ENCODE measurements at regions not wholly inside any gene's neighbourhood (a gene's known extent, or its start where the extent isn't known, plus 50 kb on each side); places are given as distances from the start of the nearest gene placed in this dataset.

DNA sequence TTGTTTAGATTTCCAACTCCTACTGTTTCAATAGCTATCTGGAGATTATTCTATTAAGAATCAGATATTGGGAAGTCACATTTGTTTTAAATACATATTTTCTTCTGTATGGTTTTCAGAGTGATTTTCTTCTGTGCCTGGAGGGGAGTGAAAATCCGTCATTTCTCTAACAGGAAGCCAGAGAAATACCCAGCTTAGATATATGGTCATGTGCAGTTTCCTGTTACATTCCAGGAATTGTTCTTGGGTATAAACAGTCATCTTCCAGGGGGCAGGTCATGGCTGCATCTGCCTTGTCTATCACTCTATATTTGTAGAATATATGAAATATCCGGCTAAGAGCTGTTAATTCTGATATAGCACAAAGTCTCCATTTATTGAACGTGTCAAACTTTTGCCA is 77.5 kb upstream of the MIR17HG start:
- H3K9me3 ChIP-seq (ENCODE audit: control insufficient read depth, low read length): no peaks in the 10 kb centered on the region
- no peaks in the 10 kb centered on the region for H3K36me3 ChIP-seq (ENCODE audit: control insufficient read depth, insufficient read depth, low read length)
- 86% methylated on average over 3 of the region's 3 CpGs; no CpG with 5 or more reads in 1 of the 2 experiments for whole genome bisulfite sequencing, 2 experiments (ENCODE audit: insufficient coverage in 2 of 2)
- no peak overlapping the region for H3K4me3 ChIP-seq (ENCODE audit: extremely low read depth, insufficient read depth, low read length, poor library complexity, severe bottlenecking)
- H3K4me1 ChIP-seq (ENCODE audit: control insufficient read depth, insufficient read depth, low read length, poor library complexity, severe bottlenecking): peaks cover 15% of the 10 kb centered on the region
- no peak overlapping the region for H3K27ac ChIP-seq (ENCODE audit: low read depth, low read length, severe bottlenecking)

DNA sequence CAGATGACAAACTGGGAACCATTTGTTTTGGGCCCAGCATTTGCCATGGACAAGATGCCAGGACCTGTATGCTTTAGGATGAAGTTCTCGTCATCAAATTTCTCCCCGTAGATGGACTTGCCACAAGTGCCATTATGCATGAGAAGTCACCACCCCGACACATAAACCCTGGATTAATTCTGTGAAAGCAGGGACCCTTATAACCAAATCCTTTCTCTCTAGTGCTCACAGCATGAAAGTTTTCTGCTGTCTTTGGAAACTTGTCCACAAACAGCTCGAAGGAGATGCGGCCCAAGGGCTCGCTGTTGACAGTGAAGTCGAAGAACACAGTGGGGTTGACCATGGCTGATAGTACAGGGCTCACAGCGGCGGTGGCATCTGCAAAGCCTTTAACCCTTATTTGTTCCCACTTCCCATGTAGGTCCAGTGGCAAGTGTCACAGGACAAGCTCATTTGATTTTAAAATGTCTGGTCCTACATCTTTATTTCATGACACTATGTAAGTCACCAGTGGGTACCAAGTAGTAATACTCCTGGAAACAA is 75.2 kb upstream of the MIR17HG start:
- Histone ChIP-seq H3K36me3 (ENCODE audit: control insufficient read depth, insufficient read depth, low read length) (no peaks in the 10 kb centered on the region), H3K4me3 (ENCODE audit: extremely low read depth, insufficient read depth, low read length, poor library complexity, severe bottlenecking) (no peak overlapping the region), H3K9me3 (ENCODE audit: control insufficient read depth, low read length) (no peaks in the 10 kb centered on the region), H3K27ac (ENCODE audit: low read depth, low read length, severe bottlenecking) (no peak overlapping the region), H3K4me1 (ENCODE audit: control insufficient read depth, insufficient read depth, low read length, poor library complexity, severe bottlenecking) (peaks cover 15% of the 10 kb centered on the region)
- WGBS, 2 experiments (ENCODE audit: insufficient coverage in 2 of 2): 89 to 95% methylated on average over 9 of the region's 9 CpGs

DNA sequence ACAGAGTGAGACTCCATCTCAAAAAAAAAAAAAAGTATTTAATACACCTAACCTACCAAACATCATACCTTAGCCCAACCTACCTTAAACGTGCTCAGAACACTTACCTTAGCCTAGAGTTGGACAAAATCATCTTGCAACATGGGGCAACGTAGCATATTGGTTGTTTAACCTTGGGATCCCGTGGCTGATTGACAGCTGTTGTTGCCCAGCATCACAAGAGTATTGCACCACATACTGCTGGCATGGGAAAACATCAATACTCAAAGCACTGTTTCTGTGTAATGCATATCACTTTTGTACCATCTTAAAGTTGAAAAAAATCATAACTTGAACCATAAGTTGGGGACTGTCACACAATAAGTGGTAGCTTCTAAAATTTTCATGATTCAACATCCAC is 73.8 kb upstream of the MIR17HG start:
- Histone ChIP-seq H3K9me3 (ENCODE audit: control insufficient read depth, low read length) (no peaks in the 10 kb centered on the region), H3K4me1 (ENCODE audit: control insufficient read depth, insufficient read depth, low read length, poor library complexity, severe bottlenecking) (peaks cover 15% of the 10 kb centered on the region), H3K36me3 (ENCODE audit: control insufficient read depth, insufficient read depth, low read length) (no peaks in the 10 kb centered on the region), H3K27ac (ENCODE audit: low read depth, low read length, severe bottlenecking) (no peak overlapping the region), H3K4me3 (ENCODE audit: extremely low read depth, insufficient read depth, low read length, poor library complexity, severe bottlenecking) (no peak overlapping the region)
- WGBS, 2 experiments (ENCODE audit: insufficient coverage in 2 of 2): 85 to 87% methylated on average over 3 of the region's 3 CpGs

DNA sequence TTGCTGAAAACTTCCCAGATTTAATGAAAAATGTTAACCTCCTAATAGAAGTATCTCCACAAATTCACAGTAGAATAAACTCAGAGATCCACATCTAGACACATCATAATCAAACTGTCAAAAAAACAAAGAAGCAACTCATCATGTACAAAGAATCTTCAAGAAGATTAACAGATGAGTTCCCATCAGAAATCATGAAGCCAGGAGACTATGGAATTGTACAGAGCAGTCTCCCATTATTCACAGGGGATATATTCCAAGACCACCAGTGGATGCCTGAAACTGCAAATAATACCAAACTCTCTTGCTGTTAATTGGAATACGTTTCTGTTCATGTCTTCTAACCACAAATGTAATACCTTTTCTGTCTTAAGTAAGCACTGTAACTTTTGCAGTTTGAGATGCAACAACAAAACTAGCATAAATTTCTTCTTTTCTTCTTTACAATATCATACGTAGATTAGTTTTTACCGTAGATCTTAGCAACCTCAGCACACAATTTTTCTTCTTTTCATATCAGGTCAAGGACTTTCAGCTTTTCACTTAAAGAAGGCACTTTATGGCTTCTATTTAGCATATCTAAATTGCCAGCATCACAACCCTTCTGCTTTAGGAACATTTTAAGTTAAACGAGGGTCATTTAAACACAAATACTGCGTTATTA is 70.3 kb upstream of the MIR17HG start:
- no peaks in the 10 kb centered on the region for H3K4me1 ChIP-seq (ENCODE audit: control insufficient read depth, insufficient read depth, low read length, poor library complexity, severe bottlenecking)
- no peaks in the 10 kb centered on the region for H3K9me3 ChIP-seq (ENCODE audit: control insufficient read depth, low read length)
- H3K27ac ChIP-seq (ENCODE audit: low read depth, low read length, severe bottlenecking): no peak overlapping the region
- H3K4me3 ChIP-seq (ENCODE audit: extremely low read depth, insufficient read depth, low read length, poor library complexity, severe bottlenecking): no peak overlapping the region
- 88 to 97% methylated on average over 5 of the region's 5 CpGs for WGBS, 2 experiments (ENCODE audit: insufficient coverage in 2 of 2)
- no peaks in the 10 kb centered on the region for H3K36me3 ChIP-seq (ENCODE audit: control insufficient read depth, insufficient read depth, low read length)

DNA sequence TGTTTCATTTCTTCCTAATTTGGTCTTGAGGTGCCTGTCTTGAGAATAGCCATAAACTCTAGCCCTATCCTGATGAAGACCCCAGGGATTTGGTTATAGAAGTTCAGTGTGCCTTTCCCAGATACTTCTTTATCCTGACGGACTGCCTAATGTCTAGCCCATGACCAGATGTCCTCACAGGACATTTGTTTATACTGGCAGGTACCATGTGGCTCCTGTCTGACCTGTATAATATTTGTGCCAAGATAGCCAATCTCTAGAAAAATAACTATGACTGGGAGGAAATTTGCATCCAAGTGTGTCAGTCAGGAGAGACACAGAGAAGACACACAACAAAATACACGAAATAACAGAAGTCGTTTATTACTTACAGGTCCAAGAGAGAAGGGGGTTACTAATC is 69.2 kb upstream of the MIR17HG start:
- H3K4me1 ChIP-seq (ENCODE audit: control insufficient read depth, insufficient read depth, low read length, poor library complexity, severe bottlenecking): no peaks in the 10 kb centered on the region
- H3K4me3 ChIP-seq (ENCODE audit: extremely low read depth, insufficient read depth, low read length, poor library complexity, severe bottlenecking): no peak overlapping the region
- no peak overlapping the region for H3K27ac ChIP-seq (ENCODE audit: low read depth, low read length, severe bottlenecking)
- 77% methylated on average over 2 of the region's 3 CpGs; no CpG with 5 or more reads in 1 of the 2 experiments for WGBS, 2 experiments (ENCODE audit: insufficient coverage in 2 of 2)
- H3K9me3 ChIP-seq (ENCODE audit: control insufficient read depth, low read length): no peaks in the 10 kb centered on the region
- no peaks in the 10 kb centered on the region for H3K36me3 ChIP-seq (ENCODE audit: control insufficient read depth, insufficient read depth, low read length)

DNA sequence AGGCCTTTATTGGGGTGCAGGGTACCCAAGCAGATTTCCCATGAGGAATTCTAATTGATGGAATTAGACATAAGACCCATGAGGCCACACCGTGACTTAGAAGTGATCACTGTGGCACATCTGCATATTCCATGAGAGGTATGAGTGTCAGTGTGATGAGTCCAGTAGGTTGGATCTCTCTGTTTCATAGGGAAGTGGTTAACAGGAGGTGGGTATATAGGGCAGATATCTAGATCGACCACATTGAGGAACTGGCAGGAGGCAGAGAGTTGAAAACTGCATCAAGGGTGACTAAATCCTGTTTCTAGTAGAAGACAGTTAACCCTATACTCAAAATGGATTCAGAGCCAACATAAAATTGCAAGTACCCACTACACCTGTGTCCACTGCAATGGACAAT is 68.6 kb upstream of the MIR17HG start:
- Histone ChIP-seq H3K36me3 (ENCODE audit: control insufficient read depth, insufficient read depth, low read length) (no peaks in the 10 kb centered on the region), H3K9me3 (ENCODE audit: control insufficient read depth, low read length) (no peaks in the 10 kb centered on the region), H3K4me3 (ENCODE audit: extremely low read depth, insufficient read depth, low read length, poor library complexity, severe bottlenecking) (no peak overlapping the region), H3K27ac (ENCODE audit: low read depth, low read length, severe bottlenecking) (no peak overlapping the region), H3K4me1 (ENCODE audit: control insufficient read depth, insufficient read depth, low read length, poor library complexity, severe bottlenecking) (no peaks in the 10 kb centered on the region)
- 88 to 94% methylated on average over 1 to 2 of the region's 2 CpGs for WGBS, 2 experiments (ENCODE audit: insufficient coverage in 2 of 2)

DNA sequence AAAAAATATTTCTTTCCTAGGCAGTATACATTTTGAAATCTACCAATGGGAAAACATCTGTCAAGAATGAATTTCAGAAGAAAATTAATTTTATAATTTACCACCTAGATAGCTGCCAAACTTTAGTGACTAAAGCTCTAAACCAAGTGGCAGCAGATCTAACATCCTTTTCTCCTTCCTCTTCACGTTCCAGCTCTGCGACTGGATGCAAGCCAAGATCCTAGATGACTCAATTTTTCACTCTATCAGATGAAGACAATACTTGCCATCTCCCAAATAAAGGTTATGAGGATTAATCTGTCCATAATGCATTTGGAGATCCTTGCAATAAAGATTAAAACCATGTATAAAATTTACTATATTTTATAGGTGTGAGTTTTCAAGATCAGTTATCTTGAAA is 66.7 kb upstream of the MIR17HG start:
- no peak overlapping the region for H3K27ac ChIP-seq (ENCODE audit: low read depth, low read length, severe bottlenecking)
- 100% methylated on average over 2 of the region's 2 CpGs; no CpG with 5 or more reads in 1 of the 2 experiments for WGBS, 2 experiments (ENCODE audit: insufficient coverage in 2 of 2)
- H3K36me3 ChIP-seq (ENCODE audit: control insufficient read depth, insufficient read depth, low read length): no peaks in the 10 kb centered on the region
- no peaks in the 10 kb centered on the region for H3K4me1 ChIP-seq (ENCODE audit: control insufficient read depth, insufficient read depth, low read length, poor library complexity, severe bottlenecking)
- H3K4me3 ChIP-seq (ENCODE audit: extremely low read depth, insufficient read depth, low read length, poor library complexity, severe bottlenecking): no peak overlapping the region
- no peaks in the 10 kb centered on the region for H3K9me3 ChIP-seq (ENCODE audit: control insufficient read depth, low read length)

DNA sequence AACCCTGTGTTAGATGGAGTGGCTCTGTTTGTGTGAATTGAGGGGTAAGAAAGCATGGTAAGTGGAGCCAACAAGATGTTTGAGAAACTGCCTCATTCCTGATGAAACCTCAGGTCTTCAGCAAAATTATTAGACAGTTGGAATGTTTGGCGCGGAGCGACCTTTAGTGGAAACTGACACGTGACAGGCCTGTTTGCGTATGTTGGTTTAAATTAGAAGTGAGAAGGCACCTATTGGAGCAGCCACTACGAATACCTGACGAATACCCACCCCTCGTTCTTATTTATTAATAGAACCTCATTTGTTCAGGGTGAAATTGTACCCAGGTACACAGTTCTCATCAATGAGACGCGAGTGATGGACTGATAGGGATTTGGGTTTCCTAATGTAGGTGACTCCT is 63.2 kb upstream of the MIR17HG start:
- 92 to 95% methylated on average over 6 to 9 of the region's 10 CpGs for WGBS, 2 experiments (ENCODE audit: insufficient coverage in 2 of 2)
- no peaks in the 10 kb centered on the region for H3K9me3 ChIP-seq (ENCODE audit: control insufficient read depth, low read length)
- no peak overlapping the region for H3K4me3 ChIP-seq (ENCODE audit: extremely low read depth, insufficient read depth, low read length, poor library complexity, severe bottlenecking)
- H3K27ac ChIP-seq (ENCODE audit: low read depth, low read length, severe bottlenecking): no peak overlapping the region
- no peaks in the 10 kb centered on the region for H3K36me3 ChIP-seq (ENCODE audit: control insufficient read depth, insufficient read depth, low read length)
- no peaks in the 10 kb centered on the region for H3K4me1 ChIP-seq (ENCODE audit: control insufficient read depth, insufficient read depth, low read length, poor library complexity, severe bottlenecking)

DNA sequence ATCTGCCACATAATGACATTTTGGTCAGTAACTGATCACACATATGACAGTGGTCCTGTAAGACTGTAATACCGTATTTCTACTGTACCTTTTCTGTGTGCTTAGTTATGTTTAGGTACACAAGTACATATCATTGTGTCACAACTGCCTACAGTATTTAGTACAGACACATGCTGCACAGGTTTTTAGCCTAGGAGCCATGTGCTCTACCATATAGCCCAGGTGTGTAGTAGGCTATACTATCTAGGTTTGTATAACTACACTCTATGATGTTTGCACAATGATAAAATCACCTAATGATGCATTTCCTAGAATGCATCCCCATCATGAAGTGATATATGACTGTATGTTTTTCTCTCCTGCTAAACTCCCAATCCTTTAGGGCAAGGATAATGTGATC is 61.2 kb upstream of the MIR17HG start:
- H3K36me3 ChIP-seq (ENCODE audit: control insufficient read depth, insufficient read depth, low read length): no peaks in the 10 kb centered on the region
- no peaks in the 10 kb centered on the region for H3K4me1 ChIP-seq (ENCODE audit: control insufficient read depth, insufficient read depth, low read length, poor library complexity, severe bottlenecking)
- no CpG with 5 or more reads among the region's 1 CpG for WGBS, 2 experiments (ENCODE audit: insufficient coverage in 2 of 2)
- H3K4me3 ChIP-seq (ENCODE audit: extremely low read depth, insufficient read depth, low read length, poor library complexity, severe bottlenecking): no peak overlapping the region
- H3K27ac ChIP-seq (ENCODE audit: low read depth, low read length, severe bottlenecking): no peak overlapping the region
- H3K9me3 ChIP-seq (ENCODE audit: control insufficient read depth, low read length): no peaks in the 10 kb centered on the region

DNA sequence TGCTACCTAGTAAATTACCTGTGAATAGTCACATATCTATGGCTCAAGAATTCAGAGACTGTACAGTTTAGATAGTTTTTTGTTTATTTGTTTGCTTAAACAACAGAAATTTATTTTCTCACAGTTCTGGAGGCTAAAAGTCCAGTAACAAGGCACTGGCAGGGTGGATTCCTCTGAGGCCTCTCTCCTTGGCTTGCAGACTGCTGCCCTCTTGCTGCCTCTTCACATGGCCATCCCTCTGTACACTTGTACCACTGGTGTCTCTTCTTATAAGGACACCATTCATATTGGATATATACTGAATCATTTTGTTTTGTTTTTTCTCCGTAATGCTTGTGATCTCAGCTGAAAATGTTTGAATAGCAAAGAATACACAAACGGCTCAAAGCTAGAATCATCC is 56.4 kb upstream of the MIR17HG start:
- no peaks in the 10 kb centered on the region for H3K36me3 ChIP-seq (ENCODE audit: control insufficient read depth, insufficient read depth, low read length)
- H3K4me3 ChIP-seq (ENCODE audit: extremely low read depth, insufficient read depth, low read length, poor library complexity, severe bottlenecking): no peak overlapping the region
- 88% methylated on average over 2 of the region's 2 CpGs for WGBS, 2 experiments (ENCODE audit: insufficient coverage in 2 of 2)
- H3K27ac ChIP-seq (ENCODE audit: low read depth, low read length, severe bottlenecking): no peak overlapping the region
- no peaks in the 10 kb centered on the region for H3K4me1 ChIP-seq (ENCODE audit: control insufficient read depth, insufficient read depth, low read length, poor library complexity, severe bottlenecking)
- H3K9me3 ChIP-seq (ENCODE audit: control insufficient read depth, low read length): no peaks in the 10 kb centered on the region

DNA sequence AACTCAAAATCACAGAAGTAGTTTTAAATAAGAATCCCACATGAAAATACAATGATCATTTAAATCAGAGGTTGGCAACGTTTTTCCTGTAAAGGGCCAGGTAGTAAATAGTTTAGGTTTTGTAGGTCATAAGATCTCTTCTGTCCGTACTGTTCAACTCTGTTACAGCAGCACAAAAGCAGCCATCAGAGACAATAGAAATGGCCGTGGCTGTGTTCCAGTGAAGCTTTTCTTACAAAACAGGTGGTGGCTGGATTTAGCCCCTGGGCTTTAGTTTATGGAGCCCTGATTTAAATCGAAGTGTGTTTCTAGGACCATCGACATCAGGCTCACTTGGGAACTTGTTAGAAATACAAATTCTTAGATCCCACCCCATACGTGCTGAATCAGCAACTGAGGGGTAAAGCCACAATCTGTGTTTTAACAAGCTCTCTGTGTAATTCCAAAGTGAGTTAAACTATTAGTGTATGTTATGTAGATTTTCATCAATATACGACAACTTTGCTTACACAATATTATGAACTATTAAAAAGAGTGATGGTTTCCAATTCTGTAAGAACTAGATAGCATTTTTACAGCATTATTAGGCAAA is 54.8 kb upstream of the MIR17HG start:
- H3K9me3 ChIP-seq (ENCODE audit: control insufficient read depth, low read length): no peaks in the 10 kb centered on the region
- 57 to 67% methylated on average over 3 to 5 of the region's 7 CpGs for WGBS, 2 experiments (ENCODE audit: insufficient coverage in 2 of 2)
- no peak overlapping the region for H3K27ac ChIP-seq (ENCODE audit: low read depth, low read length, severe bottlenecking)
- H3K4me1 ChIP-seq (ENCODE audit: control insufficient read depth, insufficient read depth, low read length, poor library complexity, severe bottlenecking): no peaks in the 10 kb centered on the region
- no peaks in the 10 kb centered on the region for H3K36me3 ChIP-seq (ENCODE audit: control insufficient read depth, insufficient read depth, low read length)
- no peak overlapping the region for H3K4me3 ChIP-seq (ENCODE audit: extremely low read depth, insufficient read depth, low read length, poor library complexity, severe bottlenecking)

Measured in mesodermal cell (in vitro differentiated cells).